ENCODE measurements at regions not wholly inside any gene's neighbourhood (a gene's known extent, or its start where the extent isn't known, plus 50 kb on each side); places are given as distances from the start of the nearest gene placed in this dataset.

DNA sequence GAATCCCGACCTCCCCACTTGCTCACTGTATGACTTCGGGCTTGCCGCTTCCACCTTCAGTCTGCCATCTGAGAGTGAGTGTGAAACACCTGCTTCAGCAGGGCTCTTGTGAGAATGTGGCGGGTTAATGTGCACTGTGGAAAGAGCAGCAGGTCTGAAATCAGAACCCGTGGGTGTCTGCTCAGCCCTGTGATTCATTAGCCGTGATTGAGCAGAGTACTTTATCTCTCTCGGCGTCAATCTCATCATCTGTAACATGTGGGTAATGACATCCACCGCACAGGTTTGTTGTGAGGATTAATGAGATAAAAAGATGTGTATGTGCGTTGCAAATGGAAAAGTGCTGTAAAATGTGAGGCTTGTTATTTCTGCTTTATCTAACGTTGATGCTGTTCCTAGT lies 128.6 kb downstream of the LRATD1 start:
- BruUV-seq (replicated peaks), result no TSS peak
- no peak overlapping the region for H3K4me3 ChIP-seq (ENCODE audit: low read depth in 2 of 2, low read length in 2 of 2)
- in situ Hi-C loops (cut with HindIII; ENCODE audit: low pct_unique_long_range_greater_than_20kb, low sequenced_read_pairs) (no loop called here), intact Hi-C loops (cut with micrococcal nuclease; ENCODE audit: unreplicated experiment) (no loop called here)
- H3K27ac ChIP-seq (ENCODE audit: low read length), result no peak overlapping the region
- H3K4me1 ChIP-seq (ENCODE audit: control insufficient read depth, insufficient read depth, low read length), result no peaks in the 10 kb centered on the region
- TF ChIP-seq REST (IDR thresholded peaks at IDR 0.05; ENCODE audit: insufficient read depth in 1 of 2, low read depth in 2 of 2, low read length in 1 of 2), result no peak
- no peak for TF ChIP-seq TCF7L2 (IDR thresholded peaks at IDR 0.05; ENCODE audit: low read depth, low read length)
- no peak for TF ChIP-seq SIN3A (IDR thresholded peaks at IDR 0.05; ENCODE audit: borderline replicate concordance, insufficient read depth, low read depth, low read length)
- TF ChIP-seq, protein P1, sequence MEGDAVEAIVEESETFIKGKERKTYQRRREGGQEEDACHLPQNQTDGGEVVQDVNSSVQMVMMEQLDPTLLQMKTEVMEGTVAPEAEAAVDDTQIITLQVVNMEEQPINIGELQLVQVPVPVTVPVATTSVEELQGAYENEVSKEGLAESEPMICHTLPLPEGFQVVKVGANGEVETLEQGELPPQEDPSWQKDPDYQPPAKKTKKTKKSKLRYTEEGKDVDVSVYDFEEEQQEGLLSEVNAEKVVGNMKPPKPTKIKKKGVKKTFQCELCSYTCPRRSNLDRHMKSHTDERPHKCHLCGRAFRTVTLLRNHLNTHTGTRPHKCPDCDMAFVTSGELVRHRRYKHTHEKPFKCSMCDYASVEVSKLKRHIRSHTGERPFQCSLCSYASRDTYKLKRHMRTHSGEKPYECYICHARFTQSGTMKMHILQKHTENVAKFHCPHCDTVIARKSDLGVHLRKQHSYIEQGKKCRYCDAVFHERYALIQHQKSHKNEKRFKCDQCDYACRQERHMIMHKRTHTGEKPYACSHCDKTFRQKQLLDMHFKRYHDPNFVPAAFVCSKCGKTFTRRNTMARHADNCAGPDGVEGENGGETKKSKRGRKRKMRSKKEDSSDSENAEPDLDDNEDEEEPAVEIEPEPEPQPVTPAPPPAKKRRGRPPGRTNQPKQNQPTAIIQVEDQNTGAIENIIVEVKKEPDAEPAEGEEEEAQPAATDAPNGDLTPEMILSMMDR (IDR thresholded peaks at IDR 0.05), result no peak
- TF ChIP-seq POLR2AphosphoS5 (IDR thresholded peaks at IDR 0.05; ENCODE audit: low read depth, low read length), result no peak
- no peaks in the 10 kb centered on the region for H3K36me3 ChIP-seq (ENCODE audit: control insufficient read depth, insufficient read depth, low read length)
- ATAC-seq, result no peak
- H3K9me3 ChIP-seq (ENCODE audit: control insufficient read depth, insufficient read depth, low read depth, low read length), result no peaks in the 10 kb centered on the region
- ChIA-PET CTCF (no interaction called here), POLR2A (no interaction called here)
- no peaks in the 10 kb centered on the region for H3K27me3 ChIP-seq (ENCODE audit: control insufficient read depth, insufficient read depth, low read length)
- DNase-seq (ENCODE audit: low read depth, low spot score), result no peak

- ATAC-seq, result no peak
- no TSS peak for BruUV-seq (replicated peaks)
- Histone ChIP-seq H3K27ac (ENCODE audit: low read length) (no peak overlapping the region), H3K9me3 (ENCODE audit: control insufficient read depth, insufficient read depth, low read depth, low read length) (no peaks in the 10 kb centered on the region), H3K4me1 (ENCODE audit: control insufficient read depth, insufficient read depth, low read length) (no peaks in the 10 kb centered on the region), H3K27me3 (ENCODE audit: control insufficient read depth, insufficient read depth, low read length) (no peaks in the 10 kb centered on the region), H3K4me3 (ENCODE audit: low read depth in 2 of 2, low read length in 2 of 2) (no peak overlapping the region), H3K36me3 (ENCODE audit: control insufficient read depth, insufficient read depth, low read length) (no peaks in the 10 kb centered on the region)
- in situ Hi-C loops (cut with HindIII; ENCODE audit: low pct_unique_long_range_greater_than_20kb, low sequenced_read_pairs), result no loop called here
- ChIA-PET POLR2A (no interaction called here), CTCF (no interaction called here)
- intact Hi-C loops (cut with micrococcal nuclease; ENCODE audit: unreplicated experiment), result no loop called here
- DNase-seq (ENCODE audit: low read depth, low spot score), result no peak
- TF ChIP-seq POLR2AphosphoS5 (IDR thresholded peaks at IDR 0.05; ENCODE audit: low read depth, low read length) (no peak), SIN3A (IDR thresholded peaks at IDR 0.05; ENCODE audit: borderline replicate concordance, insufficient read depth, low read depth, low read length) (no peak), REST (IDR thresholded peaks at IDR 0.05; ENCODE audit: insufficient read depth in 1 of 2, low read depth in 2 of 2, low read length in 1 of 2) (no peak)
- TF ChIP-seq, protein P1 (IDR thresholded peaks at IDR 0.05), result no peak
These were observed 141.2 kb downstream of the LRATD1 start for GRCh38 chr2:14773696-14774095.

Measured in Panc1 (cell line).